Calu3 (cell line): ENCODE measurements at regions not wholly inside any gene's neighbourhood (a gene's known extent, or its start where the extent isn't known, plus 50 kb on each side); places are given as distances from the start of the nearest gene placed in this dataset.

ENCODE experiments used
- BruUV-seq: library from RNA; stranded (reverse); fragments of 400-500 nt; replicated peaks from 2 replicates; lab custom pipeline; 2021; lab: Mats Ljungman, UMichigan
- CTCF ChIA-PET: fragments of 300-600 bp; sonication (Branson Sonifier 250); formaldehyde crosslinking; loops from one replicate; lab custom pipeline; 2022; ENCODE audit warnings: antibody characterized with exemption; lab: Charles Lee
- DNase-seq: peaks from one replicate; pipeline ENCODE4 v3.0.0; 2022
- H3K27ac Mint-ChIP-seq: one replicate; pipeline ENCODE4 v1.8.0; 2022; ENCODE audit warnings: mixed read lengths; ENCODE audit not compliant: unreplicated experiment
- H3K27me3 Mint-ChIP-seq: one replicate; pipeline ENCODE4 v1.8.0; 2022; ENCODE audit warnings: mixed read lengths; ENCODE audit not compliant: unreplicated experiment
- H3K36me3 Mint-ChIP-seq: one replicate; pipeline ENCODE4 v1.8.0; 2022; ENCODE audit warnings: mild to moderate bottlenecking, moderate library complexity, mixed read lengths; ENCODE audit not compliant: insufficient read depth, unreplicated experiment
- H3K4me1 Mint-ChIP-seq: one replicate; pipeline ENCODE4 v1.8.0; 2022; ENCODE audit warnings: mild to moderate bottlenecking, low read depth, mixed read lengths; ENCODE audit not compliant: unreplicated experiment
- H3K4me3 Mint-ChIP-seq: one replicate; pipeline ENCODE4 v1.8.0; 2022; ENCODE audit warnings: mild to moderate bottlenecking, low read depth, moderate library complexity, mixed read lengths; ENCODE audit not compliant: unreplicated experiment
- H3K9me3 Mint-ChIP-seq: one replicate; pipeline ENCODE4 v1.8.0; 2022; ENCODE audit warnings: low read depth, mixed read lengths; ENCODE audit not compliant: unreplicated experiment
- CTCF ChIP-seq: fragments of 200-600 bp; IDR thresholded peaks from one replicate; pipeline ENCODE4 v1.8.0; 2022; ENCODE audit warnings: antibody characterized with exemption; ENCODE audit not compliant: unreplicated experiment
- intact Hi-C: fragments of 100-400 bp; cut with micrococcal nuclease; formaldehyde crosslinking; loops from one replicate; pipeline ENCODE4 v1.10.0; 2022; ENCODE audit not compliant: unreplicated experiment

- Mint-ChIP-seq H3K27me3 (peaks cover 53% of the 10 kb centered on the region), H3K36me3 (no peaks in the 10 kb centered on the region), H3K9me3 (peaks cover 2% of the 10 kb centered on the region), H3K4me1 (no peaks in the 10 kb centered on the region), H3K4me3 (no peak overlapping the region), H3K27ac (no peak overlapping the region)
- CTCF ChIA-PET: no interaction called here
- BruUV-seq: no TSS peak
- intact Hi-C loops: no loop called here
- no peak for TF ChIP-seq CTCF
- DNase-seq: no peak
Observed at GRCh38 chr5:113902917-113903660, 389.6 kb downstream of the YTHDC2 start.

GRCh38 chr5:113909782-113910181, 396.3 kb downstream of the YTHDC2 start:
- Mint-ChIP-seq H3K27ac (no peak overlapping the region), H3K27me3 (no peaks in the 10 kb centered on the region)
- no TSS peak for BruUV-seq

GRCh38 chr5:113917997-113918396, 404.5 kb downstream of the YTHDC2 start:
- CTCF ChIA-PET: no interaction called here
- no TSS peak for BruUV-seq
- Mint-ChIP-seq H3K4me3 (no peak overlapping the region), H3K9me3 (no peaks in the 10 kb centered on the region), H3K27me3 (no peaks in the 10 kb centered on the region), H3K36me3 (no peaks in the 10 kb centered on the region), H3K27ac (no peak overlapping the region), H3K4me1 (no peaks in the 10 kb centered on the region)
- intact Hi-C loops: no loop called here
- TF ChIP-seq CTCF: no peak
- no peak for DNase-seq

More at GRCh38 chr5:113909782-113910181, 396.3 kb downstream of the YTHDC2 start:
- H3K36me3 Mint-ChIP-seq: no peaks in the 10 kb centered on the region
- CTCF ChIA-PET: no interaction called here
- TF ChIP-seq CTCF: no peak
- DNase-seq: no peak
- H3K4me1 Mint-ChIP-seq: no peaks in the 10 kb centered on the region
- H3K9me3 Mint-ChIP-seq: no peaks in the 10 kb centered on the region
- intact Hi-C loops: no loop called here
- H3K4me3 Mint-ChIP-seq: no peak overlapping the region

GRCh38 chr5:113922343-113922742, 408.8 kb downstream of the YTHDC2 start:
- Mint-ChIP-seq H3K4me3 (no peak overlapping the region), H3K36me3 (no peaks in the 10 kb centered on the region), H3K4me1 (no peaks in the 10 kb centered on the region), H3K9me3 (no peaks in the 10 kb centered on the region), H3K27me3 (no peaks in the 10 kb centered on the region), H3K27ac (no peak overlapping the region)
- intact Hi-C loops: no loop called here
- no TSS peak for BruUV-seq
- DNase-seq: no peak
- CTCF ChIA-PET: no interaction called here
- TF ChIP-seq CTCF: no peak
